Neural cell (in vitro differentiated cells): ENCODE measurements at regions not wholly inside any gene's neighbourhood (a gene's known extent, or its start where the extent isn't known, plus 50 kb on each side); places are given as distances from the start of the nearest gene placed in this dataset.

Source experiments
- H2AFZ ChIP-seq: fragments of 200-600, 300-800 bp; sonication (generic), shearing (Covaris generic); 2 replicates; pipeline ENCODE4 v1.6.0; 2014; ENCODE audit warnings: low read depth, mild to moderate bottlenecking, antibody characterized with exemption, low read length, moderate library complexity
- H3F3A ChIP-seq: fragments of 200-600 bp; shearing (Covaris generic); 2 replicates; pipeline ENCODE4 v1.6.1; 2016; ENCODE audit warnings: mild to moderate bottlenecking, moderate library complexity, mixed read lengths, antibody characterized with exemption, low read length; ENCODE audit not compliant: insufficient read depth, poor library complexity, severe bottlenecking
- H3K27ac ChIP-seq: fragments of 200-600, 300-800 bp; sonication (generic), shearing (Covaris generic); 2 replicates; pipeline ENCODE4 v1.5.1; 2014; ENCODE audit warnings: mild to moderate bottlenecking, low read length, moderate library complexity
- H3K27me3 ChIP-seq: fragments of 300-800, 200-600 bp; sonication (generic), shearing (Covaris generic); 2 replicates; pipeline ENCODE4 v1.6.0; 2014; ENCODE audit warnings: mild to moderate bottlenecking, low read depth, low read length, moderate library complexity; ENCODE audit not compliant: insufficient read depth
- H3K36me3 ChIP-seq: fragments of 300-800, 200-600 bp; sonication (generic), shearing (Covaris generic); 2 replicates; pipeline ENCODE4 v1.5.1; 2014; ENCODE audit warnings: mild to moderate bottlenecking, antibody characterized with exemption, low read length, moderate library complexity; ENCODE audit not compliant: insufficient read depth
- H3K4me2 ChIP-seq: fragments of 300-800, 200-600 bp; sonication (generic), shearing (Covaris generic); 2 replicates; pipeline ENCODE4 v1.6.0; 2014; ENCODE audit warnings: mild to moderate bottlenecking, low read length
- H3K4me3 ChIP-seq: fragments of 300-800, 200-600 bp; sonication (generic), shearing (Covaris generic); 2 replicates; pipeline ENCODE4 v1.5.1; 2014; ENCODE audit warnings: mild to moderate bottlenecking, low read length, moderate library complexity
- H3K79me2 ChIP-seq: fragments of 200-600 bp; shearing (Covaris generic); replicated peaks from 2 replicates; pipeline ENCODE4 v1.6.0; 2014; ENCODE audit warnings: mild to moderate bottlenecking, low read length, moderate library complexity; ENCODE audit not compliant: insufficient read depth
- H3K9ac ChIP-seq: fragments of 300-800, 200-600 bp; sonication (generic), shearing (Covaris generic); 2 replicates; pipeline ENCODE4 v1.6.1; 2016; ENCODE audit warnings: mild to moderate bottlenecking, low read length, mixed read lengths
- H3K9me2 ChIP-seq: fragments of 200-600 bp; shearing (Covaris generic); 2 replicates; pipeline ENCODE4 v1.6.1; 2016; ENCODE audit warnings: mild to moderate bottlenecking, low read length, mixed read lengths; ENCODE audit not compliant: insufficient read depth
- H3K9me3 ChIP-seq: fragments of 200-600, 300-800 bp; sonication (generic), shearing (Covaris generic); 2 replicates; pipeline ENCODE4 v1.6.1; 2016; ENCODE audit warnings: mild to moderate bottlenecking, mixed run types, low read length, moderate library complexity, mixed read lengths
- H4K20me1 ChIP-seq: fragments of 200-600 bp; shearing (Covaris generic); 2 replicates; pipeline ENCODE4 v1.6.1; 2016; ENCODE audit warnings: mild to moderate bottlenecking, mixed run types; ENCODE audit not compliant: insufficient read depth
- EP300 ChIP-seq: fragments of 450-650 bp; conservative IDR thresholded peaks from 2 replicates; pipeline ENCODE4 v1.6.1; 2014; ENCODE audit warnings: antibody characterized with exemption, mild to moderate bottlenecking, moderate library complexity; ENCODE audit not compliant: poor library complexity, severe bottlenecking
- EZH2 ChIP-seq: fragments of 200-600, 300-800 bp; shearing (Covaris generic), sonication (generic); IDR thresholded peaks from 2 replicates; pipeline ENCODE4 v1.6.1; 2014; ENCODE audit warnings: antibody characterized with exemption, low read length, borderline replicate concordance, mild to moderate bottlenecking; ENCODE audit not compliant: insufficient read depth, poor library complexity, severe bottlenecking
- MXI1 ChIP-seq: fragments of 450-650 bp; conservative IDR thresholded peaks from 2 replicates; pipeline ENCODE4 v1.6.1; 2014; ENCODE audit warnings: antibody characterized with exemption, mild to moderate bottlenecking; ENCODE audit not compliant: poor library complexity, severe bottlenecking
- POLR2AphosphoS5 ChIP-seq: IDR thresholded peaks from 2 replicates; pipeline ENCODE4 v1.6.1; 2012
- RAD21 ChIP-seq: fragments of 450-650 bp; conservative IDR thresholded peaks from 2 replicates; pipeline ENCODE4 v1.6.1; 2014; ENCODE audit warnings: antibody characterized with exemption, mild to moderate bottlenecking, moderate library complexity
- SMC3 ChIP-seq: fragments of 450-650 bp; conservative IDR thresholded peaks from 2 replicates; pipeline ENCODE4 v1.6.1; 2014; ENCODE audit warnings: antibody characterized with exemption, mild to moderate bottlenecking, moderate library complexity; ENCODE audit not compliant: poor library complexity
- TAF1 ChIP-seq: IDR thresholded peaks from 2 replicates; pipeline ENCODE4 v1.6.1; 2012; ENCODE audit warnings: low read depth
- TF ChIP-seq, protein P1 (sequence below): fragments of 450-650 bp; IDR thresholded peaks from 2 replicates; pipeline ENCODE4 v1.5.1; 2014; ENCODE audit warnings: antibody characterized with exemption, mild to moderate bottlenecking, moderate library complexity; ENCODE audit not compliant: poor library complexity, severe bottlenecking
- TF ChIP-seq, protein P2 (sequence below): IDR thresholded peaks from 2 replicates; pipeline ENCODE4 v1.6.1; 2012; ENCODE audit warnings: borderline replicate concordance

- Histone ChIP-seq H2AFZ (no peak overlapping the region), H3K9me2 (no peaks in the 10 kb centered on the region), H3K79me2 (no peaks in the 10 kb centered on the region), H3K4me2 (no peak overlapping the region), H3K36me3 (no peaks in the 10 kb centered on the region), H3K9me3 (no peaks in the 10 kb centered on the region), H3F3A (no peaks in the 10 kb centered on the region), H3K27me3 (no peaks in the 10 kb centered on the region), H4K20me1 (no peaks in the 10 kb centered on the region), H3K27ac (peak overlapping the region; percentile 39), H3K9ac (no peak overlapping the region), H3K4me3 (peak overlapping the region; percentile 3)
- TF ChIP-seq SMC3 (no peak), MXI1 (no peak), EP300 (peak; percentile 83), RAD21 (no peak), POLR2AphosphoS5 (peak; percentile 75), EZH2 (no peak)
- TF ChIP-seq, protein P1, sequence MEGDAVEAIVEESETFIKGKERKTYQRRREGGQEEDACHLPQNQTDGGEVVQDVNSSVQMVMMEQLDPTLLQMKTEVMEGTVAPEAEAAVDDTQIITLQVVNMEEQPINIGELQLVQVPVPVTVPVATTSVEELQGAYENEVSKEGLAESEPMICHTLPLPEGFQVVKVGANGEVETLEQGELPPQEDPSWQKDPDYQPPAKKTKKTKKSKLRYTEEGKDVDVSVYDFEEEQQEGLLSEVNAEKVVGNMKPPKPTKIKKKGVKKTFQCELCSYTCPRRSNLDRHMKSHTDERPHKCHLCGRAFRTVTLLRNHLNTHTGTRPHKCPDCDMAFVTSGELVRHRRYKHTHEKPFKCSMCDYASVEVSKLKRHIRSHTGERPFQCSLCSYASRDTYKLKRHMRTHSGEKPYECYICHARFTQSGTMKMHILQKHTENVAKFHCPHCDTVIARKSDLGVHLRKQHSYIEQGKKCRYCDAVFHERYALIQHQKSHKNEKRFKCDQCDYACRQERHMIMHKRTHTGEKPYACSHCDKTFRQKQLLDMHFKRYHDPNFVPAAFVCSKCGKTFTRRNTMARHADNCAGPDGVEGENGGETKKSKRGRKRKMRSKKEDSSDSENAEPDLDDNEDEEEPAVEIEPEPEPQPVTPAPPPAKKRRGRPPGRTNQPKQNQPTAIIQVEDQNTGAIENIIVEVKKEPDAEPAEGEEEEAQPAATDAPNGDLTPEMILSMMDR = no peak
- TF ChIP-seq, protein P2, sequence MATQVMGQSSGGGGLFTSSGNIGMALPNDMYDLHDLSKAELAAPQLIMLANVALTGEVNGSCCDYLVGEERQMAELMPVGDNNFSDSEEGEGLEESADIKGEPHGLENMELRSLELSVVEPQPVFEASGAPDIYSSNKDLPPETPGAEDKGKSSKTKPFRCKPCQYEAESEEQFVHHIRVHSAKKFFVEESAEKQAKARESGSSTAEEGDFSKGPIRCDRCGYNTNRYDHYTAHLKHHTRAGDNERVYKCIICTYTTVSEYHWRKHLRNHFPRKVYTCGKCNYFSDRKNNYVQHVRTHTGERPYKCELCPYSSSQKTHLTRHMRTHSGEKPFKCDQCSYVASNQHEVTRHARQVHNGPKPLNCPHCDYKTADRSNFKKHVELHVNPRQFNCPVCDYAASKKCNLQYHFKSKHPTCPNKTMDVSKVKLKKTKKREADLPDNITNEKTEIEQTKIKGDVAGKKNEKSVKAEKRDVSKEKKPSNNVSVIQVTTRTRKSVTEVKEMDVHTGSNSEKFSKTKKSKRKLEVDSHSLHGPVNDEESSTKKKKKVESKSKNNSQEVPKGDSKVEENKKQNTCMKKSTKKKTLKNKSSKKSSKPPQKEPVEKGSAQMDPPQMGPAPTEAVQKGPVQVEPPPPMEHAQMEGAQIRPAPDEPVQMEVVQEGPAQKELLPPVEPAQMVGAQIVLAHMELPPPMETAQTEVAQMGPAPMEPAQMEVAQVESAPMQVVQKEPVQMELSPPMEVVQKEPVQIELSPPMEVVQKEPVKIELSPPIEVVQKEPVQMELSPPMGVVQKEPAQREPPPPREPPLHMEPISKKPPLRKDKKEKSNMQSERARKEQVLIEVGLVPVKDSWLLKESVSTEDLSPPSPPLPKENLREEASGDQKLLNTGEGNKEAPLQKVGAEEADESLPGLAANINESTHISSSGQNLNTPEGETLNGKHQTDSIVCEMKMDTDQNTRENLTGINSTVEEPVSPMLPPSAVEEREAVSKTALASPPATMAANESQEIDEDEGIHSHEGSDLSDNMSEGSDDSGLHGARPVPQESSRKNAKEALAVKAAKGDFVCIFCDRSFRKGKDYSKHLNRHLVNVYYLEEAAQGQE = peak; percentile 15
These were observed 314.3 kb upstream of the CELF2 start for GRCh38 chr10:10703382-10703781.

DNA sequence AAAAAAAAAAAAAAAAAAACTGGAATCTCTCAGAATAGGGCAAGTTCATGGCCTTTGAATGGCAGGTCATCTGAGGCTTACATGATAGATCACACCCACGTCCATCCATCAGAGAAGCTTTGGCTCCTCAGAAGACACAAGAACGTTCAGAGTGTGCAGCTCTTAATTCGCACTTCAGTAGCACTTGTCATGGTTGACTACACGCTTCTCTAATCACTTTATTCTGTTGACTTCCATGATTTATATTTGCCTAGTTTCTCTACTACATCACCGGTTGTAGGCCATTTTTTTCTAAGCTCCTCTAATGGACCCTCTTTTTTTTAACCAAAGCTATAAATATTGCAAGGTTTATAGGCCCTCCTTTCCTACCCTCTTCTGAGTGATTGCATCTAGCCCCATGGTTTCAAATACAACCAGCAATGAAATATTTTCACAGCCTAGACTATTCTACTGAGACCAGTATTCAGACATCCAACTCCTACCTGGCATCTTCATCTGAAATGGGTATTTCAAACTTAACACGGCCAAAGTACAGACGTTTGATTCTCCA lies 305.4 kb upstream of the CELF2 start:
- no peak overlapping the region for H3K4me2 ChIP-seq
- no peaks in the 10 kb centered on the region for H4K20me1 ChIP-seq
- H3K27me3 ChIP-seq = no peaks in the 10 kb centered on the region
- no peaks in the 10 kb centered on the region for H3K79me2 ChIP-seq
- H3K4me3 ChIP-seq = no peak overlapping the region
- no peak overlapping the region for H3K9ac ChIP-seq
- no peaks in the 10 kb centered on the region for H3K9me2 ChIP-seq
- no peak overlapping the region for H2AFZ ChIP-seq
- no peaks in the 10 kb centered on the region for H3K9me3 ChIP-seq
- H3K36me3 ChIP-seq = no peaks in the 10 kb centered on the region
- H3K27ac ChIP-seq = no peak overlapping the region
- TF ChIP-seq MXI1 (no peak), TAF1 (no peak), RAD21 (no peak), EZH2 (no peak), EP300 (no peak), POLR2AphosphoS5 (no peak), SMC3 (no peak)
- TF ChIP-seq, protein P1 = no peak
- TF ChIP-seq, protein P2 = no peak
- H3F3A ChIP-seq = no peaks in the 10 kb centered on the region
